ENCODE measurements at regions not wholly inside any gene's neighbourhood (a gene's known extent, or its start where the extent isn't known, plus 50 kb on each side); places are given as distances from the start of the nearest gene placed in this dataset.

GRCh38 chr18:34965566-34965965 lies 75.6 kb upstream of the MAPRE2 start:
- no peak for TF ChIP-seq POLR2AphosphoS5 (IDR thresholded peaks at IDR 0.05; ENCODE audit: borderline replicate concordance, low read depth, low read length)
- TF ChIP-seq EZH2 (IDR thresholded peaks at IDR 0.05): no peak

All from SK-N-MC (cell line).